PC-3 (cell line): ENCODE measurements at regions not wholly inside any gene's neighbourhood (a gene's known extent, or its start where the extent isn't known, plus 50 kb on each side); places are given as distances from the start of the nearest gene placed in this dataset.
"Not testable (repeated sequence)": the region's sequence is repeated elsewhere in the genome, so short reads cannot be mapped to it uniquely, and the experiment has no call there.

Experiments used
- ATAC-seq: fragments of 200-7000 bp; cut with Tn5 transposase; 2 replicates; pipeline ENCODE4 v1.9.1; 2020; ENCODE audit warnings: mild to moderate bottlenecking, moderate library complexity
- BruUV-seq: library from RNA; stranded (reverse); fragments of 400-500 nt; replicated peaks from 2 replicates; lab custom pipeline; 2021; lab: Mats Ljungman, UMichigan
- CTCF ChIA-PET: fragments of 300-600 bp; sonication (Branson Sonifier 250); formaldehyde crosslinking; loops from one replicate; lab custom pipeline; 2022; ENCODE audit warnings: antibody characterized with exemption; lab: Charles Lee
- POLR2A ChIA-PET: fragments of 300-600 bp; sonication (Branson Sonifier 250); formaldehyde crosslinking; loops from one replicate; lab custom pipeline; 2022; ENCODE audit warnings: antibody characterized with exemption; ENCODE audit not compliant: unreplicated experiment; lab: Charles Lee
- DNase-seq: peaks from one replicate; pipeline ENCODE4 v3.0.0-alpha.2; 2015
- H2AFZ ChIP-seq: fragments of 300-600 bp; sonication (generic); 2 replicates; pipeline ENCODE4 v1.6.0; 2016; ENCODE audit warnings: antibody characterized with exemption, low read length
- H3F3A ChIP-seq: fragments of 300-600 bp; sonication (generic); one replicate; pipeline ENCODE4 v1.6.0; 2017; ENCODE audit warnings: antibody characterized with exemption, low read length, control low read depth, mild to moderate bottlenecking; ENCODE audit not compliant: unreplicated experiment
- H3K27ac ChIP-seq: fragments of 300-600 bp; sonication (generic); 2 replicates; pipeline ENCODE4 v1.5.1; 2016; ENCODE audit warnings: mild to moderate bottlenecking, low read length
- H3K27me3 ChIP-seq: fragments of 300-600 bp; sonication (generic); 2 replicates; pipeline ENCODE4 v1.6.1; 2016; ENCODE audit warnings: low read length, mixed read lengths
- H3K36me3 ChIP-seq: fragments of 300-600 bp; sonication (generic); 2 replicates; pipeline ENCODE4 v1.6.1; 2016; ENCODE audit warnings: low read depth, mixed run types, low read length, mixed read lengths
- H3K4me1 ChIP-seq: fragments of 300-600 bp; sonication (generic); 2 replicates; pipeline ENCODE4 v1.5.1; 2016; ENCODE audit warnings: low read length; ENCODE audit not compliant: insufficient read depth
- H3K4me2 ChIP-seq: fragments of 300-600 bp; sonication (generic); 2 replicates; pipeline ENCODE4 v1.6.0; 2016; ENCODE audit warnings: low read length
- H3K4me3 ChIP-seq: fragments of 300-600 bp; sonication (generic); 2 replicates; pipeline ENCODE4 v1.5.1; 2016; ENCODE audit warnings: mild to moderate bottlenecking, low read length, mixed read lengths
- H3K79me2 ChIP-seq: fragments of 300-600 bp; sonication (generic); 2 replicates; pipeline ENCODE4 v1.6.1; 2017; ENCODE audit warnings: low read length, mixed read lengths
- H3K9ac ChIP-seq: fragments of 300-600 bp; sonication (generic); 2 replicates; pipeline ENCODE4 v1.6.0; 2016; ENCODE audit warnings: mild to moderate bottlenecking, low read length
- H3K9me2 ChIP-seq: fragments of 300-600 bp; sonication (generic); replicated peaks from 2 replicates; pipeline ENCODE4 v1.6.1; 2016; ENCODE audit warnings: mixed run types, low read length, mixed read lengths
- H3K9me3 ChIP-seq: fragments of 300-600 bp; sonication (generic); 2 replicates; pipeline ENCODE4 v1.6.1; 2016; ENCODE audit warnings: low read length, mixed read lengths
- H4K20me1 ChIP-seq: fragments of 300-600 bp; sonication (generic); 2 replicates; pipeline ENCODE4 v1.6.1; 2016; ENCODE audit warnings: low read length, mixed read lengths
- CTCF ChIP-seq: fragments of 300-600 bp; sonication (generic); conservative IDR thresholded peaks from 2 replicates; pipeline ENCODE4 v1.5.1; 2017; ENCODE audit warnings: antibody characterized with exemption, low read depth, mild to moderate bottlenecking, low read length
- EZH2 ChIP-seq: fragments of 300-600 bp; sonication (generic); IDR thresholded peaks from one replicate; pipeline ENCODE4 v1.6.1; 2017; ENCODE audit warnings: antibody characterized with exemption, mild to moderate bottlenecking, low read length; ENCODE audit not compliant: unreplicated experiment
- EZH2phosphoT487 ChIP-seq: fragments of 300-600 bp; sonication (generic); IDR thresholded peaks from 2 replicates; pipeline ENCODE4 v1.6.1; 2018; ENCODE audit warnings: mild to moderate bottlenecking, antibody characterized with exemption, low read length, borderline replicate concordance
- intact Hi-C: fragments of 100-400 bp; cut with micrococcal nuclease; formaldehyde crosslinking; loops from 2 replicates; pipeline ENCODE4 v1.9.0; 2023

GRCh38 chr10:8677642-8678041 is 623.2 kb downstream of the GATA3 start:
- no peaks in the 10 kb centered on the region for H3K79me2 ChIP-seq
- H4K20me1 ChIP-seq = no peaks in the 10 kb centered on the region
- no peaks in the 10 kb centered on the region for H3K27me3 ChIP-seq
- ChIA-PET POLR2A (no interaction called here), CTCF (no interaction called here)
- no peaks in the 10 kb centered on the region for H3K4me1 ChIP-seq
- no peak for TF ChIP-seq EZH2
- no peak for TF ChIP-seq CTCF
- TF ChIP-seq EZH2phosphoT487 = no peak
- H3F3A ChIP-seq = no peaks in the 10 kb centered on the region
- H3K9ac ChIP-seq = no peak overlapping the region
- no peaks in the 10 kb centered on the region for H3K9me2 ChIP-seq
- H2AFZ ChIP-seq = no peak overlapping the region
- no peaks in the 10 kb centered on the region for H3K9me3 ChIP-seq
- ATAC-seq (no peak), DNase-seq (no peak)
- intact Hi-C loops = no loop called here
- H3K4me2 ChIP-seq = no peak overlapping the region
- BruUV-seq = no TSS peak
- H3K4me3 ChIP-seq = no peak overlapping the region
- H3K36me3 ChIP-seq = no peaks in the 10 kb centered on the region
- no peak overlapping the region for H3K27ac ChIP-seq

GRCh38 chr10:8684916-8685315 is 630.4 kb downstream of the GATA3 start:
- H3K27me3 ChIP-seq, H3K79me2 ChIP-seq, POLR2A ChIA-PET, ATAC-seq, H3K9ac ChIP-seq, H3F3A ChIP-seq, H3K9me2 ChIP-seq, H3K9me3 ChIP-seq, H3K4me2 ChIP-seq, H3K27ac ChIP-seq, H4K20me1 ChIP-seq, BruUV-seq, H2AFZ ChIP-seq, H3K4me1 ChIP-seq, H3K36me3 ChIP-seq, DNase-seq, CTCF ChIA-PET, intact Hi-C loops, H3K4me3 ChIP-seq: not testable (repeated sequence)

GRCh38 chr10:8688881-8689280 is 634.4 kb downstream of the GATA3 start:
- Histone ChIP-seq H3K9me2 (no peaks in the 10 kb centered on the region), H3F3A (no peaks in the 10 kb centered on the region), H3K9ac (no peak overlapping the region), H3K36me3 (no peaks in the 10 kb centered on the region), H3K4me3 (no peak overlapping the region), H2AFZ (no peak overlapping the region), H3K4me2 (no peak overlapping the region), H3K79me2 (no peaks in the 10 kb centered on the region), H4K20me1 (no peaks in the 10 kb centered on the region), H3K9me3 (no peaks in the 10 kb centered on the region), H3K27me3 (no peaks in the 10 kb centered on the region), H3K27ac (no peak overlapping the region), H3K4me1 (no peaks in the 10 kb centered on the region)
- TF ChIP-seq EZH2 (no peak), EZH2phosphoT487 (no peak), CTCF (no peak)
- CTCF ChIA-PET = no interaction called here
- ATAC-seq = no peak
- POLR2A ChIA-PET = no interaction called here
- DNase-seq = no peak
- BruUV-seq = no TSS peak
- intact Hi-C loops = no loop called here
